OCI-LY3 (cell line): ENCODE measurements at regions not wholly inside any gene's neighbourhood (a gene's known extent, or its start where the extent isn't known, plus 50 kb on each side); places are given as distances from the start of the nearest gene placed in this dataset.

ENCODE experiments used
- H2AFZ ChIP-seq: fragments of 200-600, 300-600 bp; shearing (Covaris generic); 2 replicates; pipeline ENCODE4 v1.6.0; 2014; ENCODE audit warnings: antibody characterized with exemption, low read depth, low read length
- H3K27ac ChIP-seq: fragments of 200-600, 300-600 bp; sonication (generic); 2 replicates; pipeline ENCODE4 v1.5.1; 2014; ENCODE audit warnings: mild to moderate bottlenecking, low read length, moderate library complexity, mixed read lengths
- H3K27me3 ChIP-seq: fragments of 200-600, 300-600 bp; sonication (generic); 2 replicates; pipeline ENCODE4 v1.6.1; 2014; ENCODE audit warnings: low read depth, low read length, mixed read lengths
- H3K36me3 ChIP-seq: fragments of 200-600, 300-600 bp; sonication (generic); replicated peaks from 2 replicates; pipeline ENCODE3; 2014; ENCODE audit warnings: low read depth, low read length, mixed read lengths
- H3K4me1 ChIP-seq: fragments of 300-600, 200-600 bp; sonication (generic); 2 replicates; pipeline ENCODE4 v1.6.1; 2014; ENCODE audit warnings: low read length, mixed read lengths
- H3K4me2 ChIP-seq: fragments of 200-600, 300-600 bp; sonication (generic); 2 replicates; pipeline ENCODE4 v1.6.1; 2014; ENCODE audit warnings: low read length, mixed read lengths
- H3K4me3 ChIP-seq: fragments of 300-600, 200-600 bp; sonication (generic); 2 replicates; pipeline ENCODE4 v1.5.1; 2014; ENCODE audit warnings: antibody characterized with exemption, mild to moderate bottlenecking, low read length, moderate library complexity
- H3K79me2 ChIP-seq: fragments of 300-600, 200-600 bp; shearing (Covaris generic); 2 replicates; pipeline ENCODE4 v1.6.1; 2014; ENCODE audit warnings: mild to moderate bottlenecking, low read length, mixed read lengths
- H3K9ac ChIP-seq: fragments of 300-600, 200-600 bp; shearing (Covaris generic); 2 replicates; pipeline ENCODE4 v1.6.0; 2014; ENCODE audit warnings: mild to moderate bottlenecking, low read length, moderate library complexity
- H3K9me3 ChIP-seq: fragments of 200-600, 300-600 bp; shearing (Covaris generic); 2 replicates; pipeline ENCODE4 v1.6.1; 2014; ENCODE audit warnings: low read length, mixed read lengths; ENCODE audit not compliant: insufficient read depth
- H4K20me1 ChIP-seq: fragments of 200-600, 300-600 bp; sonication (generic); 2 replicates; pipeline ENCODE4 v1.6.1; 2016; ENCODE audit warnings: low read length, mixed read lengths; ENCODE audit not compliant: insufficient read depth
- EZH2phosphoT487 ChIP-seq: fragments of 200-600 bp; shearing (Covaris generic); IDR thresholded peaks from 2 replicates; pipeline ENCODE4 v1.6.1; 2018; ENCODE audit warnings: antibody characterized with exemption, mixed run types, low read depth
- TF ChIP-seq, protein P1 (sequence below): fragments of 200-600, 300-600 bp; sonication (generic); IDR thresholded peaks from 2 replicates; pipeline ENCODE4 v1.5.1; 2014; ENCODE audit warnings: antibody characterized with exemption, low read length, low read depth

GRCh38 chr21:26698416-26698815 is 125.3 kb upstream of the CYYR1 start:
- TF ChIP-seq, protein P1, sequence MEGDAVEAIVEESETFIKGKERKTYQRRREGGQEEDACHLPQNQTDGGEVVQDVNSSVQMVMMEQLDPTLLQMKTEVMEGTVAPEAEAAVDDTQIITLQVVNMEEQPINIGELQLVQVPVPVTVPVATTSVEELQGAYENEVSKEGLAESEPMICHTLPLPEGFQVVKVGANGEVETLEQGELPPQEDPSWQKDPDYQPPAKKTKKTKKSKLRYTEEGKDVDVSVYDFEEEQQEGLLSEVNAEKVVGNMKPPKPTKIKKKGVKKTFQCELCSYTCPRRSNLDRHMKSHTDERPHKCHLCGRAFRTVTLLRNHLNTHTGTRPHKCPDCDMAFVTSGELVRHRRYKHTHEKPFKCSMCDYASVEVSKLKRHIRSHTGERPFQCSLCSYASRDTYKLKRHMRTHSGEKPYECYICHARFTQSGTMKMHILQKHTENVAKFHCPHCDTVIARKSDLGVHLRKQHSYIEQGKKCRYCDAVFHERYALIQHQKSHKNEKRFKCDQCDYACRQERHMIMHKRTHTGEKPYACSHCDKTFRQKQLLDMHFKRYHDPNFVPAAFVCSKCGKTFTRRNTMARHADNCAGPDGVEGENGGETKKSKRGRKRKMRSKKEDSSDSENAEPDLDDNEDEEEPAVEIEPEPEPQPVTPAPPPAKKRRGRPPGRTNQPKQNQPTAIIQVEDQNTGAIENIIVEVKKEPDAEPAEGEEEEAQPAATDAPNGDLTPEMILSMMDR, result no peak
- TF ChIP-seq EZH2phosphoT487, result no peak
- no peak overlapping the region for H3K4me3 ChIP-seq
- no peaks in the 10 kb centered on the region for H3K27me3 ChIP-seq
- H3K4me1 ChIP-seq, result no peaks in the 10 kb centered on the region
- H4K20me1 ChIP-seq, result no peaks in the 10 kb centered on the region
- H3K4me2 ChIP-seq, result no peak overlapping the region
- no peaks in the 10 kb centered on the region for H3K36me3 ChIP-seq
- no peak overlapping the region for H2AFZ ChIP-seq
- H3K9ac ChIP-seq, result no peak overlapping the region
- H3K9me3 ChIP-seq, result no peaks in the 10 kb centered on the region
- no peaks in the 10 kb centered on the region for H3K79me2 ChIP-seq
- H3K27ac ChIP-seq, result no peak overlapping the region

- H3K4me2 ChIP-seq, result no peak overlapping the region
- H3K27me3 ChIP-seq, result no peaks in the 10 kb centered on the region
- H3K9ac ChIP-seq, result no peak overlapping the region
- H3K9me3 ChIP-seq, result peaks cover 6% of the 10 kb centered on the region; the same call in 1 of the 2 replicates
- no peaks in the 10 kb centered on the region for H3K36me3 ChIP-seq
- TF ChIP-seq EZH2phosphoT487, result no peak
- TF ChIP-seq, protein P1, result no peak
- H4K20me1 ChIP-seq, result no peaks in the 10 kb centered on the region
- H3K4me3 ChIP-seq, result no peak overlapping the region
- H3K27ac ChIP-seq, result no peak overlapping the region
- 0 out of 2 replicates have a peak, but pooled peaks cover under 1% of the 10 kb centered on the region for H3K4me1 ChIP-seq
- no peaks in the 10 kb centered on the region for H3K79me2 ChIP-seq
- H2AFZ ChIP-seq, result no peak overlapping the region
Measured at GRCh38 chr21:26691416-26691815, 118.3 kb upstream of the CYYR1 start.

DNA sequence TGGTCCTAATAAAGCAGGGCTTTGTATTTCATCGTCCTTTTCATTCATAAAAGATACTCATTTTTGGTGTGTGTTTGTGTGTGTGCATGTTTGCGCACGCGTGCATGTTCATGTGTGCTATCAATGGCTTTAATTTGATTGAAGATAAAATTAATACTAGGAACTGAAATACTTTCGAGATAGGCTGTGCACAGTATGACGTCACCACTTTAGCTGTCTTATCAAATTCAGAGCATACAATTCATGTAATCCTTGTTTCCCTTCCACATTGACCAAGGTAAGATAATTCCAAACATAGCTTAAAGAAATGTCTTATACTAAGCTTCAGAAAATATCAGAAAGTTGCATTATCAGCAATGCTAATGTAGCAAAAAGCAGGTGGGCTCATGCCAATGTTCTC is 113.6 kb upstream of the CYYR1 start:
- no peak overlapping the region for H3K4me3 ChIP-seq
- no peaks in the 10 kb centered on the region for H3K79me2 ChIP-seq
- TF ChIP-seq EZH2phosphoT487, result no peak
- TF ChIP-seq, protein P1, result no peak
- H3K4me2 ChIP-seq, result peak overlapping the region; percentile 49
- H3K27me3 ChIP-seq, result no peaks in the 10 kb centered on the region
- H4K20me1 ChIP-seq, result no peaks in the 10 kb centered on the region
- H3K9ac ChIP-seq, result no peak overlapping the region
- H2AFZ ChIP-seq, result no peak overlapping the region
- H3K9me3 ChIP-seq, result peaks cover 6% of the 10 kb centered on the region; the same call in 1 of the 2 replicates
- no peak overlapping the region for H3K27ac ChIP-seq
- peaks cover 7% of the 10 kb centered on the region; the same call in 1 of the 2 replicates for H3K4me1 ChIP-seq
- no peaks in the 10 kb centered on the region for H3K36me3 ChIP-seq

DNA sequence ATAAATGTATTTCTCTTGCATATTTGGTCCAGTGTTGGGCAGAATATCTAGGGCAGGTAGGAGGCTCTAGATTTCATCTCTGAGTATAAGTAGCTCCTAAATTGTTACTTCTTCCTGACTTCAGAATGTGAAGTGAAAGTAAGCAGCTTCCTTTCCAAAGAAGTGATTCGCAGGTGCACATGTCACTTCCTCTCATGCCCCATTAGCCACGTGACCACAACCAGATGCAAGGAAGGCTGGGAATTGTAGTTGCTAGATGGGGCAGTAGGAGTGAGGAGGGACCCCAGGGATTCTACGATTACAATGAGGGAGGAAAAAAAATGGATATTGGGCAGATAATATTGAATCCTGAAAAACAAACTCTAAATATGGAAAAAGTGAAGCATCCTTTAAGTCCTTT is 113.2 kb upstream of the CYYR1 start:
- Histone ChIP-seq H3K9ac (no peak overlapping the region), H3K27me3 (no peaks in the 10 kb centered on the region), H3K36me3 (no peaks in the 10 kb centered on the region), H3K4me1 (peaks cover 7% of the 10 kb centered on the region; the same call in 1 of the 2 replicates), H4K20me1 (no peaks in the 10 kb centered on the region), H3K27ac (peak overlapping the region; percentile 39; the same call in 1 of the 2 replicates), H3K79me2 (no peaks in the 10 kb centered on the region), H3K9me3 (peaks cover 6% of the 10 kb centered on the region; the same call in 1 of the 2 replicates), H2AFZ (peak overlapping the region; percentile 54; the same call in 1 of the 2 replicates), H3K4me2 (peak overlapping the region; percentile 49), H3K4me3 (peak overlapping the region; percentile 59; the same call in 1 of the 2 replicates)
- TF ChIP-seq EZH2phosphoT487, result no peak
- TF ChIP-seq, protein P1, result no peak
